GM18867 (cell line): ENCODE measurements at regions not wholly inside any gene's neighbourhood (a gene's known extent, or its start where the extent isn't known, plus 50 kb on each side); places are given as distances from the start of the nearest gene placed in this dataset.
"Not testable (repeated sequence)": the region's sequence is repeated elsewhere in the genome, so short reads cannot be mapped to it uniquely, and the experiment has no call there.

Experiments used
- ATAC-seq: cut with Tn5 transposase; IDR thresholded peaks from one replicate; pipeline ENCODE4 v1.9.1; 2021; ENCODE audit warnings: mild to moderate bottlenecking, moderate library complexity; ENCODE audit not compliant: unreplicated experiment

DNA sequence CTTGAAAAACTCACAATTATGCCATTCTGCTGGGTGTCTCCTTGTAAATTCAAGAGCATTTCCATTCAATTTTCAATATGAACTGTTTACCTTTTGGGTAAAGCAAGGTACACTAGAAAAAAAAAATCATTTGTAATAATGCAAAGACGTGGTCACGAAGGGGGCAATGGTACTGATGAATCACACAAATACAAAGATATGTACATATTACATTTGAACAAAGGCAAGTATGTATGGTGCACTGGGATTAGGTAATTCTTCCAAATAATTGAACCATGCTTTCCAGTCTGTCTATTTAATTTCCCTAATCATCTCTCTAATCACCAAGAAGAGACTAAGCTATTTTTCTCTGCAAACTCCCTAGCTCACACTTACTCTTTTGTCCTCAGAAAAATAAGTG, 63.4 kb upstream of the RNF38 start:
- no peak for ATAC-seq

- ATAC-seq = no peak
Observed at GRCh38 chr9:36462245-36462644, 62.2 kb upstream of the RNF38 start.

DNA sequence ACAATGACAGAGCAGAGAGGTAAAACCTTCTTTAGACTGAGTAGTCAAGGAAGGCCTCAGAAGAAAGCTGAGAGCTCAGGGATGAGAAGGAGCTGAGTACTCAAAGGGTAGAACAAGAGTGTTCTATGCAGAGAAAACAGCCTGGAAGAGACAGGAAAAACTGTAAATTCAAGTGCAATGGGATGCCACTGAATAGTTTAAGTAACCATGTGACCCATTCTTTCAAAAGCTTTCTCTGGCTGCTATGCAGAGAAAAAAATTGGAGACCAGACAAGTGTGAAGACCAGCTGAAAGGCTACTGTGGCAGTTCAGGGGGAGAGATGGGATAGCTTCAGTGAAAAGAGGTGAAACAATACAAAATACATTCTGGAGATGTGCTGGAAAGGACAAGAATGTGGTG, 61.3 kb upstream of the RNF38 start:
- ATAC-seq = no peak

- ATAC-seq = not testable (repeated sequence)
Observed at GRCh38 chr9:36458430-36458915, 58.4 kb upstream of the RNF38 start.

DNA sequence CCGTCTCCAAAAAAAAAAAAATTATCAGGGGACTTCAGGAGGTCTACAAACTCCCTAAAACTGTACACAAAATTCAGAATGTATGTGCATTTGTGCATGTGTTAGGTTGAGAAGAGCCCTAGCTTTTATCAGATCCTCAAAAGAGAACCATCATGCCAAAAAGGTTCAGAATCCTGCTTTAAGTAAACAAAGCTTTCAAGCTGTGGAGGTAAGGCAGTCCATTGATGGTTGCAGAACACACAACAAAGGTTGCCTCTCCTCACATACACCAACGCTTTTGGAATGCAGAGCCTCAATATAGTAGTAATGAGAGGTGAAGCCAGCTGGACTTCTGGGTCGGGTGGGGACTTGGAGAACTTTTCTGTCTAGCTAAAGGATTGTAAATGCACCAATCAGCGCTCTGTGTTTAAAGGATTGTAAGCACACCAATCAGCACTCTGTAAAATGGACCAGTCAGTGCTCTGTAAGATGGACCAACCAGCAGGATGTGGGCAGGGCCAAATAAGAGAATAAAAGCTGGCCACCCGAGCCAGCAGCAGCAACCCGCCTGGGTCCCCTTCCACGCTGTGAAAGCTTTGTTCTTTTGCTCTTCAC, 57.9 kb upstream of the RNF38 start:
- no peak for ATAC-seq

DNA sequence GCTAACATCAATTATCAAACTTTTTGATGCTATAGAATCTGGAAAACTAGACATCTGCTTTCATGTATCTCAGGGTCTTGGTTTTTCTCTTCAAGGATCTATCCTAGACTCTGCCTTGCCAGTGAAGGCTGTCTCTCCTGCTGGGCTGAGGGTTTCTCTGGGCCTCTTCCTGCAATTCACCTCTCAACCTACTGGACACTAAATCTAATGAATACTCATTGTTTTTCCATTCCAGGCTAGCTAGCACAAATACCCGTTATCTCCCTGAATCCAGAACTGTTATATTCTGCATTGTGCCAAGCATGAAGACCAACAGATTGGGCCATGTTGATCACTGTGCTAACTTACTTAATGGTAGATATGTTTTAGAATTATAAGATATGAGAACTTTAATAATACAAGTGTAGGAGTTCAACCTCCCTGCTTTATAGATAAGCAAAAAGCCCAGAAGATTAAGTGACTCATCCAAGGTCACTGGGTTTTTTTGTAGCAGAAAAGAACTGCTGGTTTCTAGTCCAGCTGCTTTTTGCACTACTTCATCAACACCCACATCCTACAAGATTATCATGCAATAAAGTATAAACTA, 56.5 kb upstream of the RNF38 start:
- no peak for ATAC-seq

GRCh38 chr9:36451949-36452348, 51.9 kb upstream of the RNF38 start:
- no peak for ATAC-seq

DNA sequence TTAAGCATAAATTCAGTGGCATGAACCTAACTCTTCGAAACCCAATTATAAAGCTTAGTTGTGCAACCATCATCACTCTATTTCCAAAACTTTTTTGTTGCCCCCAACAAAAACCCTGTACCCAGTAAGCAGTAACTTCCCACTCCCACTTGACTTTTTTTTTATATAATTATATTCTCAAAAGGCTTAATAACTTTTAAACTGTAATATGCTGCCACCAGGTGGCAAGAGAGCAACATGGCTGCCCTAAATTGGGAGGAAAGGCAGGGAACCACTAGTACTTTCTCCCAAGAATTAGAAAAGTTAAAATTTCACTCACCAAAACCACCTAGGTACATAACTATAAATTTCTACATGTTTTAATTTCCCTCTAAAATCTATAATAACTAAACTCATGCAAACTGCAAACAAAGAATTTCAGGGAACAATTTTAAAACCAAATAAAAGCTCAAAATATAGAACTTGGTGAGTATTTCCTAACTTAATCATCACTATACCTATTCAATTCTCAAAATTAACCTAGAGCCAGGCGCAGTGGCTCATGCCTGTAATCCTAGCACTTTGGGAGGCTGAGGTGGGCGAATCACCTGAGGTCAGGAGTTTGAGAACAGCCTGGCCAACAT, 50.2 kb upstream of the RNF38 start:
- no peak for ATAC-seq
